ENCODE measurements at regions not wholly inside any gene's neighbourhood (a gene's known extent, or its start where the extent isn't known, plus 50 kb on each side); places are given as distances from the start of the nearest gene placed in this dataset.

DNA sequence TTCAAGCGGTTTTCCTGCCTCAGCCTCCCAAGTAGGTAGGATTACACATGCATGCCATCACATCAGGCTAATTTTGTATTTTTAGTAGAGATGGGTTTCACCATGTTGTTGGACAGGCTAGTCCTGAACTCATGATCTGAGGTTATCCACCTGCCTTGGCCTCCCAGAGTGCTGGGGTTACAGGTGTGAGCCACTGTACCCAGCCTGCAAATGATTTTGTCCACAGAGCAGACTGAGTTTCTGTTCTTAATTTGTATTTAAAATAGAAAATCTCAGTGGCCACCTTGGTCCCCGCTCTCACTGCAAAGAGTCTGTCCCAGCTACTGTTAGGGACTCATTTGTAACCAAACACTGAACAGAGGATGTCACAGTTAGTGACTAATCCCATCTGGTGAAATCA lies 415.7 kb upstream of the RBFOX1 start:
- DNase-seq = no peak

DNA sequence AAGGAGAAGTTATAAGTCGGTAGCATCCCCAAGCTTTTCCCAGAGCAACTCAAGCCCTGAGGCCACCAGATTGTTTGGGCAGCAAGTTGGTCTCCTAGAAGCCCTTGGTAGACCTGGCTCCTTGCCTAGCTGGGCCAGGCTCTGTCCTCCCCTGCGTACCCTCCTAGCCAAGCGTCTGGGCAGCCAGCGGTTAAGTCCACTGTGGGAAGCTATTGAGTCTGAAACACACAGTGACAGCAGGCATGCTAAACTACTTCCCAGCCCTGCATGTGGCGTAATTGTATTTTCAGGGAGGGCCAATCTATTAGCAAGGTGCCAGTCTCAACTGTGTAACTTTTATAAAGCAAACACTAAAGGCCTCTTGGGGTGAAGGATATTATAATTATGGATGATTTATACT lies 419.1 kb upstream of the RBFOX1 start:
- no peak for DNase-seq

DNA sequence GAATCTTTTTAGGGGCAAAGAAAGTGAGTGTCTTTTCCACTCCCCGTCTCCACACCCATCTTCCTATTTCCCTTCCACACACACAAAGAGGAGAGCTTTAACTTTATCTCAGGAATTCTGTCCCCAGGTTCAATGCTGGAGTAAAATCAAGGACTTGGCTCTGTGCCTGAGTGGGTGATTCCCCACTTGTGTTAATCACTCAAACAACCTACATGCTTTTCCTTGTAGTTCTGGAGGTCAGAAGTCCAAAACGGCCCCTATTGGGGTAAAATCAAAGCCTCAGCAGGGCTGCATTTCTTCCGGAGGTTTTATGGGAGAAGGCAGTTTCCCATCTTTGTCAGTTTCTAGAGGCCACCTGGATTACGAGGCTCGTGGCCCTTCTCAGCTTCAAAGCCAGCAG lies 422.3 kb upstream of the RBFOX1 start:
- no peak for DNase-seq

DNA sequence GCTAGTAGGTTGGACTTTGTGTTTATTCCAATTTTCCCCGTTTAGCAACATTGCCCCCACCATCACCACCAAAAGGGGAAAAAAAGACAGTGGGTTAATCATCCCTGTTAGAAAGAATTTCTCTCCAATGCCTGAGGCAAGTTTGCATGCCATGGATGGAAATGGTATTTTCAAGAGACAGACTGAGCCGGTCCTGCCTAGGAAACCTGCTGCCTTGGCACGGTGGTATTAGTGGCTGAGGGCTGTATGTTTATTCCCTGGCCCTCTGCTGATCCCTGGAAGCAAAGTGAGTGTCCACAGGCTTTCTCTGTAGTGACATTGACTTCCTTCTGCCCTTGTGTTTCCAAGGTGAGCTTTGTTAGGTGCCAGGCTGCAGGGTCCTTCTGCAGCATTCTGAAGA lies 427.0 kb upstream of the RBFOX1 start:
- no peak for DNase-seq

DNA sequence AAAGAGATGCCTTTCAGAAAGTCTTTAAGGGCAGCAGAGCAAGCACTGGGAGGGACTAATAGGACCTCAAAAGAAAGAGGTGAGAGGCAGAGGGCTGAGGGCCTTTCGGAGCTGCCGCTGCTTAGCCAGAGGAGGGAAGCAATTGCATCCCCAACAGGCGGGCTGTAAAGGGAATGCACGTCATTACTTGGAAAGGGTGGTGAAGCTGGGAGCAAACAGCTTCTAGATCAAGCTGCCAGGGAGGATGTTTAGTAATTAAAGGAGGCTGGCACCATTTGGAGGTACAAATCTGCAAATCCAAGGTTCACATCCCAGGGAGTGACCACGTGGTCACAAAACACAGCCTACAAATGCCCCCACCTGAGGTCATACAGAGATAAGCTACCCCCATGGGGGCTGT lies 429.0 kb upstream of the RBFOX1 start:
- no peak for DNase-seq

DNA sequence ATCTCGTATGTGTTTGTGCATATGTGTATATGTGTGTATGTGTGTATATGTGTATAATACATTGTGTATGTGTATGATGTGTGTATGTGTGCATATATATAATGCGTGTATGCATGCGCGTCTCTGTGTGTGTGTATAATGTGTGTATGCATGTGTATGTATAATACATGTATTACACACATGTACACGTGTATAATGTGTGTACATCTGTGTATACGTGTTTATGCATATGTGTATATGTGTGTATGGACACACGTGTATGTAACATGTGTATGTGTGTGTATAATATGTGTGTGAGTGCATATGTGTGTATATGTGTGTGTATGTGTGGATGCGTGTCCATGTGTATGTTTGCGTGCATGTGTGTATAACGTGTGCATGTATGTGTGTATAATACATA lies 433.7 kb upstream of the RBFOX1 start:
- no peak for DNase-seq

DNA sequence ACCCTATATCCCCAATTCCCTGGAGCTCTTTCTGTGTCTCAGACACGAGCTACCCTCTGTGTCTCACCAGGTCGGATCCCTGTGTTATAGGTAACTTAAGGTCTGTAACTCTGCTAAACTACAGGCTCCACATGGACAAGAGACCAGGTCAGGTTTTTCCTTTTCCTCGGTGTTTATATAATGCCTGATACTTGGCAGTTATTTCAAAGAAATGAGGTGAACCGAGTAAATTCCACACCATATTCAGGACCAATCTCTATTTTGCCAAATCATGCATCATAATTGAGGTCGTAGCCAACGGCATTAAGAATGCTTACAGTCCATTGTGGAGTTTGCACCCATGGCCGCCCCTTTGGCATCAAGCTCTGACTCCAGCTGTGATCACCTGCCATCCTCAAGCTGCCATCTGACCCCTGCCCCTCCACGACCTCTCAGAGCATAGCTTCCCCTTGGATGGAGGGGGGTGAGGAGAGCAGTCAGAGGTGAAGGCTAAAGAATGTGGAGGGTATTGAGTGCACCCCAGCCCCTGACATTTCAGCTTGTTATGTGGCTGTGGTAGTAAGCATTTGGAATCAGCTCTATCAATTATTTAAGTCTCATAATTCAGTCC lies 434.7 kb upstream of the RBFOX1 start:
- DNase-seq = no peak

DNA sequence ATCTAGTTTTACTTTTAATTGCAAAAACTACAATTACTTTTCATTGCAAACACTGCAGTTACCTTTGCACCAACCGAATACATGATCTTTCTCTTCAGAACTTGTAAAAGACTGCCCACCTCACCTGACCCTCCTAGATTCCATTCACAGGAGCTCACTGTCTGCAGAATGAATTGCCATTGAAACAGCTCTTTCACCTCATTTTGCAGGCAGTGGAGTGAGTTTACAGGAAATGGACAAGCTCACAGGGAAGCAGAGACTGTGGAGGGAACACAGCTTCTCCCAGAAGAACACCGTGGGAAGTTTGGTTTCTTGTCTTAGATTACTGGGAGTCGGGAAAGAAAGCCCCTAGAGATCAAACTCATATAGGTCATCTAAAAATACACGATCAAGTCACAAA lies 439.7 kb upstream of the RBFOX1 start:
- no peak for DNase-seq

DNA sequence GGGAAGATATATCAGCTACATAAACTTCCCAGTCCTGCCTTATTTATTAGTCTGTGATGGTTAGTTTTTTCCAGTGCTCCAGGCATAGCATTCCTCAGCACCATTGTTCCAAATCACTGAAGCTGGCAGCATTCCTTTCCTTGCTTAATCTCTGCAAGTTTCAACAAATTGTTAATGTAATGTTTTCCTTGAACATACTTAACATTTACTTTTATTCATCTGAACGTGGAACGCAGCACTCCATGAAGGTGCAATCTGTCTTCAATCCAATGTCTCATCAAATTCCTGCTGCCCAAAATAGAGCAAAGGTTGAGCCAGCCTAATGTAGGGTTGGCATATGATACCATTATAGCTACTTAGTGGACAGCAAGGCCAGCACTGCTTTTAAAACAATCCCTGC lies 441.1 kb upstream of the RBFOX1 start:
- DNase-seq = no peak

DNA sequence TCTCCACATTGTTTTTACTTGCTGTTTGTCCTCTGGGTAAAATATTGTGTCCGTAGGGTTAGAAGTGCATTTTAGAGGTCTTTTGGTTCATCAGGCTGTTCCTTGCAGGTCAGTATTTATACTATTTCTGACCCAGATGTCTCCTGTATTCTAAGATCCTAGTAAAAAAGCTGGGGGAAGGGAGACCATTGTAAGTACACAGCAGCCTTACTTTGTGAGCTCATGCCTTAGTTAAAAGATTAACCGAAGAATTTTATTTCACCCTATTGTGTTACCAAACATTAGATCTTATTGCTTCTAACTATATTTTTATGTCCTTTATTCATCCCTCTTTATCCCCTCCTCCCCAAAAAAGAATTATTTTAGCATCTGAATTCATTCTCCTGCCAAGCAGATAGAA lies 444.1 kb upstream of the RBFOX1 start:
- no peak for DNase-seq

DNA sequence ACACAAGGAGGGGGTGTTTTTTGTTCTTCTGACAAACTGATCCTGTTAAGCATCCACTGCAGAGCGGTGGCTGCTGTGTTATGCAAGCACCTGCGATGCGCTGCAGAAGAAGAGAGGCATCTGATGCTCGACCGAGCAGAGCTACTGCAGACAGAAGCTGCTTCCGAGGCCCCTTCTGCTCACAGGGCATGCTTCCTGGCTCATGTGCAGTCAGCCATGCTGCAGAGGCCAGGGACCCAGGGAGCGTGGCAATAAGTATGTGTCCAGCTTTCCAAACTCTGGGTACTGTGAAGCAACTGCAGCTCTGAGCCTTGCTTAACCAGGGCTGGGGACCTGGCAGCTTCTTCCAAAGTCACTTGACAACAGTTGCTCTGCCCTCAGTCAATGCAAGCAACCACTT lies 448.6 kb upstream of the RBFOX1 start:
- DNase-seq = no peak

DNA sequence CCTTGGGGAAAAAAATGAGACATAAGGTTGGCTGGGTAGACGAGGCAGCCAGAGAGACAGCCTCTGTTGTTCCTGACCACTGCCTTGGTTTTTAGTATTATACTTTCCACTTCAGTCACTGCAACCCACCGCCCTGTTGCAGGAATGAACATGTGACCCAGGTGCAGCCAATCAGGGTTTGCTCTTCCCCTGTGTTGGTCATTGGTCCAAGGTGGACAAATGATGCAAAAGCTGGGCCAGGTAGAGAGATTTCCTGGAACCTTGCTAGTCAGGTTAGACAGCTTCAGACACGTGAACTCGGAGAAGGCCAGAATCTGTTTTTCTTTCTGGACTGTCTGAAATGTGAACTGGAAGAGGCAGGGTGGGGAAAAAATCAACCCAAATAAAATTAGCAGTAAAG lies 452.4 kb upstream of the RBFOX1 start:
- no peak for DNase-seq

DNA sequence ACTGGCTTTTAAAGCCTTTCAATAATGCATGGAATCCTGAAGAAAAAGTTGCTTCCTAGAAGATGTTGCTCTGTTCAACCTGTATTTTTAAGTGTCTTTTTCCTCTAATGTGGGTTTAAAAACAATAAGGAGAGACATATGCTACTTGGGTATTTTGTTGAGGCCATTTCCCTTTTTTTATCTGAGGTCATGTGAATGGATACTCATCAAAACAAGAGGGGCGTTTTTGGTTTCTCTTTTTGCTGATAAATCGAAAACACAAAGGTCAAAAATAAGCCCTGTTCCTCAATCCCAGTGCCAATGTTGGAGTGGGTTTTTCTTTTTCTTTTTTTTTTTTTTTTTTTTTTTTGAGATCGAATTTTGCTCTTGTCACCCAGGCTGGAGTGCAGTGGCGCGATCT lies 468.0 kb upstream of the RBFOX1 start:
- DNase-seq = no peak

DNA sequence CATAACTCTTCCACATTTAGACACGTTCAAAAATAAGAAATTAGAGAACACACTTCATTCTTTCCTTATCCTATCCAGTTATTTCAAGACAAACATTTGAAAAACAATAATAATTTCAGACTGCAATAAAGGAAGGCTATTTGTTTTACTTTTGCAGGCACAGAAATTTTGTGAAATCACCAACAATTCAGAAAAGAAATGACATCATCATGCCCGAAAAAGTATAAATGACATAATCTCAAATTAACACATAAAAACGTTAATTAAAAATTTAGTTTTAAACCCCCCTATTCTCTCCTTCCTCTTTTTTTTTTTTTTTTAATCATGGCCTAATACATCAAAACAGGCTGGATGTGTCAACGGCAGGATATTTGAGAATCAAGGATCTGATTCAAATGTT lies 468.4 kb upstream of the RBFOX1 start:
- DNase-seq = no peak

DNA sequence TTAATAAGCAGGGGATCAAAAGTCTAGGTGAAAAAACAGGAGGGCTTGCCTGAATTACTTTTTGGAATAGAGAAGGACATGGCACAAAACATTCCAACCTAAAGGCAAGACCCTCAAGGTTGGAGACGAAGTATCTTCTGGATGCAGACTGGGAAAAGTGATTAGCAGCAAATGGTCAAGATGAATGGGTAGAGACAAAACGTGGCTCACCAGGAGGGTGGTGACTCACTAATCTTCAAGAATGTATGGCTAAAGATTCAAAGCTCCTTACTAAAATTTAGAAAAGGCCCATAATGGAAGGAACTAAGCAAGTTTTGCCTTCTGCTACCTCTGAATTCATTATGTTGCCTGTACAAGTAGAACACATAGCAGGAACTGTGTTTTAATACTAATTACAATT lies 469.5 kb upstream of the RBFOX1 start:
- DNase-seq = no peak

DNA sequence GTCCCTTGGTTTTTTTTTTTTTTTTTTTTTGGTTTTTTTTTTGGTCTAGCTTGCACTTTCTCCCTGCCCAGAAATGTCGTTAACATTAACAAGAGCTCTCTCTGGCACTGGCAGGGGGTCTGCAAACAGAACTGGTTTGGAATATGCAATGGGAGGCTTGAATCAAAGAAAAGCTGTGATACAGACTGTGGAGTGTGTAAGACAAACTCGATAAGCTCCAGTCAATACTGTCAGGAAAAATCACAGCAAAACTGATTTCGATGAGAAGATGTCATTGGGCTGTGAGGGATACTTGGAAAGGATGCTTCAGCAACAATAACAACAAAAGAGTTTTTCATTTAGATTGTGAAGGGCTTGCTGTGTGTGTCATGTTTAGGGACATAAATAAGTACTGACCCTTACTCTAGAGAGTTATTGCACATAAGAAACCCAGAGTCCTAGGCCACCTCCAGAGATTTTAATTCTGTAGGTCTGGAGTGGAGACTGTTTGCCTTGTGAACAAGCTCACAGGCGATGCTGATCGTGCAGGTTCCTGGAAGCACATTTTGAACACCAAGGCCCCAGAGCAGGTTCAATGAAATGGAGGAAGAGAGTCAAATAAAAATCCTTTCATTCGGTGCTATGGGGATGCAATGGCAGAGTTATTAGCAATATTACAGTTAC lies 470.7 kb upstream of the RBFOX1 start:
- no peak for DNase-seq

DNA sequence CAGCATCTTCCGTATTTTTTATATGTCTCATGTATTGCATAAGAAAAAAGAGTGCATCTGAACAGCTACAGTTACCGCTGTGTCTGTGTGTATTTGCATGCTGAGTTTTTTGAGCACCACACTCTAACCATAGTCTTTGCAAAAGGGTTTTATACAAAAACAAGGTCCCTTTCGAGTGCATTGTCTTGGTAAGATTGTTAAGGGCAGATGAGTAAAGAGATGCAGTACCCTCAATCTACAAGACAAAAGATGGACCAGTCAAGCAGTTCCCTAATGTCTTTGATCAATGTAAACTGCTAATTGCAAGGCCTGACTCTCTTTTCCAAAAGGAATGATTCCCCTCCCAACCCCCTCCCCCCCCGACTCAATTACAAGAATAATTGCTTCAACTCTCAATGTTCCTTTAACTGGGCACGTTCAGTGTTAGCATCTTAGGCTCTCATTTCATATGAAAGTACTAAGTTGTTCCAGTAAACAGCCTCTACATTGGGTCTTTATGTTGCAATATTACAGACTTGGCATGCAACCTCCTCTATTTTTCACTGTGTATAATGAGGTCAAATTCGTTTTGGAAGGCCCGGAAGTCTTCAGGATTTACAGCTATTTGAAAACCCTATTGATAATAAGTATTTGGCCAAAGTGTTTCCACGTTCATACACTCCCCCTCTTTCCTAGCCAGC lies 471.4 kb upstream of the RBFOX1 start:
- no peak for DNase-seq

DNA sequence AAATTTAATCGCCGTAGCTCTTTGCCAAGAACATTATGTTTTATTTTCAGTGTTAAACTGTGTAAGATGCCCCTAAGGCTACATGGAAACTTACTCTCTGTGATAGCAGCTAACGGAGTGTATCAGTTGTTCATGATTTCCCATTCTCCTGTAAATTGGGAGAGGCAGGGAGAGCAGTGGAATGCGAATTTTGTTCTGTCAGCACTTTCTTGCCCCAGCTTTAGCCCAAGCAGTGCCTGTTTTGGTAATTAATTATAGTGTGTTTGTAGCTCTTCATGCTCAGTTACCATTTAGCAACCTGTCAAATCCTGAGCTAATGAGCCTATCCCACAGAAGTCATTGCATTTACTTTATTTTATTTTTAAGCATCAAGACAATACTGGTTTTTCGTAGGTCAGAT lies 475.1 kb upstream of the RBFOX1 start:
- DNase-seq = no peak

DNA sequence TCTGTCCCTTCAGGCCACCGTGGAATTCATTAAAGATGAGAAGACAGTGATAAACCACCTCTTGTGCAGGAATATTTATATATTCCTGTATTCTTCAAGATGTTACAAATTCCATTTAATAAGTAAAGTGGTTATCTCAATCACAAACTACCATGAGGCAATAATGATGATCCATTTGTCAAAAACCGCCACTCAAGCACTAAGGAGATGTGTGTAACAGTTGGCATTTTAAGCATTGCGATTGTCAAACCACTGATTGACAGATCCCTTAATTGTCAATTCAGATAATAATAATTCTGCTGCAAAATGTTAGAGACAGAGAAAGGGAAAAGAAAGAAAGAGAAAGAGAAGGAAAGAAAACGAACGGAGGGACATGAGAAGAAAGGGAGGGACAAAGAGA lies 476.1 kb upstream of the RBFOX1 start:
- DNase-seq = no peak

DNA sequence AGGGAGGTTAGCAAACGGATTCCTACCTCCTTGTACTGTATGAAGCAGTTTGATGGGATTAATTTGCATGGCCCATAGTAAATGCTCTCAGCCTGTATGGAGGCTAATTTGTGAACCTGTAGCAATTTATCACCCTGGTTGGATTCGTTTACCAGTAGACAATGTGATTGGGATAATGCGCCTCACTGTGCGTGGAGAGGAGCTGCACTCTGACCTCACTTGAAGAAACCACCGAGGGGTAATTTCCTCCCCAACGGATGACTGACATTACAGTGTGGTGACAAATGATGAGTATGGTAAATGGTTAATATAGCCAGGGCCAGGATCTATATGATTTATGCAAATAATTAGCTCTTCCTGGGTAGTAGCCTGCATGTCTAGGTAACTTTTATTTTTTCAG lies 479.1 kb upstream of the RBFOX1 start:
- no peak for DNase-seq

DNA sequence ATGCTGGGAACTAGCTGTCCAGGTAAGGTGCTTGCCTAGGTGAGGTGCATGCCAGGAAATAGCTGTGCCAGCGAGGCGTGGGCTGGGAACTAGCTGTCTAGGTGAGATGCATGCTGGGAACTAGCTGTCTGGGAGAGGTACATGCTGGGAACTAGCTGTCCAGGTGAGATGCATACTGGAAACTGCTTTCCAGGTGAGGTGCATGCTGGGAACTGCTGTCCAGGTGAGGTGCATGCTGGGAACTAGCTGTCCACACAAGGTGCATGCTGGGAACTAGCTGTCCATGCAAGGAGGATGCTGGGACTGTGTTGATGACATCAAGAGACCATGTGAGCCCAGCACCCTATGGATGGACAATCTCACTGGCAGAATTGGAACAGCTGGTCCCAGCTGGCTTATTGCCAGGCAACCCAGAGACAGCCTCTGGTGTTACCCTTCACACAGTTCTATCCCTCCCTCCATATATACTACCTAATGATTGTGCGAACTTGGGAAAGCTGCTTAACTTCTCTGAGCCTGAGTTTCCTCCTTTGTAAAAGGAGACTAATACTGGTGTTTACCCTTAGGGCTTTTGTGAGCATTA lies 479.9 kb upstream of the RBFOX1 start:
- DNase-seq = no peak

DNA sequence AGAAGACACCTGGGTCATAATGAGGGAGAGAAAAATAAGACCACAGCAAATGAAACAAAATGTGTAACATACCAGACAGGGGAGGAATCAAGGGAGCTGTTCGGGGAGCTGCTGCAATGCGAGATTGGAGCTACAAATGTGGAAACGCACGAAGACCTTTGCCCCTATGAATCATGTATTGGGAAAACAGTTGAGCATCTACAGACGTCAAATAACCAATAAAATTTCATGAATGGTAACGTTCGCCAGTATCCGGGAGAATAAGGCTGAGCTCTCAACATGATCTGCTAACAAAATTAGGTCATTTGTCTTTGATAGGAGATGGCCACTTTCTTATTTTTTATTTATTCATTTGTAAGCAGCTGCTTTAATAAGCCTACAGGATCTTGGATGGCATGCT lies 486.2 kb upstream of the RBFOX1 start:
- no peak for DNase-seq

DNA sequence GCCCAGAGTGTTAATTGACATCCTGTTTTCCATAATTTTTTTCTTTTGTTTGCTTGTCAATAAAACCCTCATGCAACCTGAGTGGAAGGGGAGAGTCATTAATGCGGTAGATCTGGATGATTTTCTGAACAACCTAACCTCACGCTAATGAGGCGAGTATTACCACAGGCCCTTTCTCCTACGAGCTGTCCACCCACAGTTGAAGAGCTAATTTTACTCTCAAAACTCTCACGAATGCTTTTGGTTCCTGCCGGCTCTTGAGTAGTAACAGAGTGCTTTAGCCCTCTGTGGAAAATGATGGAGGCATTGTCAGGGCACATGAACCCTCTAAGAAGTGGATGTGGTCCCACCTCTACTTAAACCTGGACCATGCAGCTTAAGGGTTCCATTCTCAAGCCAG lies 491.3 kb upstream of the RBFOX1 start:
- DNase-seq = no peak

DNA sequence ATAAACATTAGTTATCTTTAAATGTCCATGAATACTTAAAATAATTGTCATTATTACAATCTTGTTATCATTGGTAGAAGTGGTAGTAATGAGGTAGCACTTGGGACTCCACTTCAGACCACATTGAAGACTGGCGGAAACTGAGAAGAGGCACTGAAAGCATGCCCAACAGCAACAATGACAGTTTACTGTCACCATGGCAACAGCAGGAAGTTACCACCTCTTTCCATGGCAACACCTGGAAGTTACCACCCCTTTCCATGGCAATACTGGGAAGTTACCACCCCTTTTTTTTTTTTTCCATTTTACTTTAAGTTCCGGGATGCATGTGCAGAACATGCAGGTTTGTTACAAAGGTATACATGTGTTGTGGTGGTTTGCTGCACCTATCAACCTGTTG lies 494.9 kb upstream of the RBFOX1 start:
- no peak for DNase-seq

DNA sequence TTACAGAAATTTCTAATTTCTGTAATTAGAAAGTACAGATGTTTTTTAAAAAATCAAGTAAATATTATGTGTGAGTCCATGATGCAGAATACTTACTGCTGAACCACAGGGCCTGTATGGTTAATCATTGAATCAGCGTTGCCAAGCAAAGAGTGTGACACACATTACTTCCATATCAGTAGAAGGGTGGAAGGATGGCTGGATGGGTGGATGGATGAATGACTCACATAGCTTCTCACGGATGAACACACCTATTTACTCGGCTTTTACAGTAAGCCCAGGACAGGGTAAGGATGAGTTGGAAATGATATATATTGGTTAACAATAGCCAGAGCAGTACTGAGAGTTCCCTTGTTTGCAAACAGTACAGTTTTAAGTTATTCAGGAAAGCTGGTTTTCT lies 495.9 kb upstream of the RBFOX1 start:
- DNase-seq = no peak

Measured in DMS153 (cell line).